ENCODE measurements at regions not wholly inside any gene's neighbourhood (a gene's known extent, or its start where the extent isn't known, plus 50 kb on each side); places are given as distances from the start of the nearest gene placed in this dataset.

GRCh38 chr22:49012712-49013395, 814.8 kb downstream of the BRD1 start:
- TF ChIP-seq CTCF (IDR thresholded peaks at IDR 0.05) (no peak), EZH2 (IDR thresholded peaks at IDR 0.05; ENCODE audit: borderline replicate concordance, insufficient read depth, low read depth, low read length, poor library complexity, severe bottlenecking) (no peak)
